HG02610 (cell line): ENCODE measurements at regions not wholly inside any gene's neighbourhood (a gene's known extent, or its start where the extent isn't known, plus 50 kb on each side); places are given as distances from the start of the nearest gene placed in this dataset.
"Not testable (repeated sequence)": the region's sequence is repeated elsewhere in the genome, so short reads cannot be mapped to it uniquely, and the experiment has no call there.

Experiments
- ATAC-seq: cut with Tn5 transposase; IDR thresholded peaks from one replicate; pipeline ENCODE4 v1.9.1; 2021; ENCODE audit warnings: mild to moderate bottlenecking, moderate library complexity; ENCODE audit not compliant: unreplicated experiment

DNA sequence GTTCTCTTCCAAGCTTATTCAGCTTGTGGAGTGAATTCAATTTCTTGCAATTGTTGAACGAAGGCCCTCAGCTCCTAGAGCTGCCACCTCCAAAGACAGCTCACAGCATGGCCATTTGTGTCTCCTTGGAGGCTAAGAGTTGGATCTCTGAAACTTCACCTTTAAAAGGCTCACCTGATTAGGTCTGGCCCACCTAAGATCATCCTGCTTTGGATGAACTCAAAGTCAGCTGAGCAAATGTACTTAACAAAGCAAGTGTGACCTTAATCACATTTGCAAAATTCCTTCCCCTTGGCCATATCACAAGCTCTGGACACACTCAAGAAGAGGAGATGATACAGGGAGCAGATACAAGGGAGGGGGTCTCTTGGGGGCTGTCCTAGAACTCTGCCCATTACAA is 67.8 kb upstream of the EEF2KMT start:
- not testable (repeated sequence) for ATAC-seq

GRCh38 chr16:5162801-5163200 is 65.2 kb upstream of the EEF2KMT start:
- ATAC-seq: not testable (repeated sequence)

DNA sequence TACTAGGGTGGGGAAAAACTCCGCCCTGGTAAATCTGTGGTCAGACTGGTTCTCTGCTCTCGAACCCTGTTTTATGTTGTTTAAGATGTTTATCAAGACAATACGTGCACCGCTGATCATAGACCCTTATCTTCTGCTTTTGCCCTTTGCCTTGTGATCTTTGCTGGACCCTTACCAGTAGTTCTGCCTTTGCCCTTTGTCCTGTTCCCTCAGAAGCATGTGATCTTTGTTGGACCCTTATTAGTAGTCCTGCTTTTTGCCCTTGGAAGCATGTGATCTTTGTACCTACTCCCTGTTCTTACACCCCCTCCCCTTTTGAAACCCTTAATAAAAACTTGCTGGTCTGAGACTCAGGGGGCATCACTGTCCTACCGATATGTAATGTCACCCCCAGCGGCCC is 64.3 kb upstream of the EEF2KMT start:
- not testable (repeated sequence) for ATAC-seq

- ATAC-seq: not testable (repeated sequence)
These were observed 62.4 kb upstream of the EEF2KMT start for GRCh38 chr16:5160010-5160409.

GRCh38 chr16:5159537-5159936 is 61.9 kb upstream of the EEF2KMT start:
- not testable (repeated sequence) for ATAC-seq

DNA sequence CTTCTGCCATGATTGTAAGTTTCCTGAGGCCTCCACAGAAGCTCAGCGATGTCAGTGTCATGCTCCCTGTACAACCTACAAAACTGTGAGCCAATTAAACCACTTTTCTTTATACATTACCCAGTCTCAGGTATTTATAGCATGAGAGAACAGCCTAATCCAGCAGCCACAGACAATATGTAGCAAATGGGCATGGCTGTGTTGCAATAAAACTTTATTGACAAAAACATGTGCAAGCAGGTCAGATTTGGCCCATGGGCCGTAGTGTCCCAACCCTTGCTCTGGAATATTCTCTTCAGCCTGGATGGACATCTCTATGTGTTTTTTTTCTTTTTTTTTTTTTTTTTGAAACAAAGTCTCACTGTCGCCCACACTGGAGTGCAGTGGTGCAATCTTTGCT is 60.9 kb upstream of the EEF2KMT start:
- no peak for ATAC-seq

DNA sequence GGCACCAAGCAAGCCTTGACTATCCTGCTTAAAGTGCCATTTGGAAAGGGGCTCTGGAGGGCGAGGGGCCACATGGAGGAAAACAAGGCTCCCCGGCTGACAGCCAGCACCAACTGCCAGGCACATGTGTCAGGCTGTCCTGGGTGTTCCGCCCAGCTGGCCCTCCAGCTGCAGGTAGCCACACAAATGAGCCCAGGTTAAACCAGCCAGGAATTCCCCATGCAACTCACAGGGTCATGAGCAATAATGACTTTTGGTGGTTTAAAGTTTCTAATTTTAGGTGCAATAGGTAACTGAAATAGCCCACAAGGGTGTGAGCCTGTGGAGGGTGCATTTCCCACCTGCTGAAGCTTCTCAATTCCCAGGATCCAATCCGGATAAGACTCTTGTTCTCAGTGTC is 58.9 kb upstream of the EEF2KMT start:
- ATAC-seq: not testable (repeated sequence)

- ATAC-seq: not testable (repeated sequence)
These were observed 56.4 kb upstream of the EEF2KMT start for GRCh38 chr16:5154006-5154405.

GRCh38 chr16:5151409-5151808 is 53.8 kb upstream of the EEF2KMT start:
- ATAC-seq: not testable (repeated sequence)
